ENCODE measurements at regions not wholly inside any gene's neighbourhood (a gene's known extent, or its start where the extent isn't known, plus 50 kb on each side); places are given as distances from the start of the nearest gene placed in this dataset.
"Not testable (repeated sequence)": the region's sequence is repeated elsewhere in the genome, so short reads cannot be mapped to it uniquely, and the experiment has no call there.

DNA sequence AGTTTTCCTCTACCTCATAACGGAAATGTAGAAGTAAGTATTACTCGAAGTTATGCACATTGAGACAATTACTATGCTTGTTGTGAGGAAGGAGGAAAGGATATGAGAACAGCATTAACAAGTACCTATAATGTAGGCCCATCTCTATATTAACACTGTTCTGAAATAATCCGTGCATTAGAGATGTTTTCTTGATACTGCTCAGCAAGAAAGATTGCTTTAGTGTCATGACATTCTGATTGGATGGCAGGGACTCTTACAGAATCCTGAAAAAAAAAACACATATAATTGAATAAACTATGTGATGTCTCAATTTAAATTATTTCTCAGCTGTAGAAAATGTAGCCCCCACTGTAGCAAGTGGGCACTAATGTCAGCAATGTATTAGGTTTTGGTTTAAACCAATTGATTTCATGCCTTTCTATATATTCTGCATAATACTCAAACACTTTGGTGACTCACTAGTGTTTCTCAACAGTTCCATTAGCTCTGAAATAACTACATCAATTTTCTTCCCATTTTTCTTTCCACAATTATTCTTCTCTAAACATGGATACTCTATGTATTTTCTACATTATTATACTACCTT lies 598.3 kb upstream of the BCHE start:
- Mint-ChIP-seq H3K4me3 (no peak overlapping the region), H3K4me1 (no peaks in the 10 kb centered on the region), H3K9me3 (peaks cover 6 to 15% (median 8%) of the 10 kb centered on the region in 6 donors)

DNA sequence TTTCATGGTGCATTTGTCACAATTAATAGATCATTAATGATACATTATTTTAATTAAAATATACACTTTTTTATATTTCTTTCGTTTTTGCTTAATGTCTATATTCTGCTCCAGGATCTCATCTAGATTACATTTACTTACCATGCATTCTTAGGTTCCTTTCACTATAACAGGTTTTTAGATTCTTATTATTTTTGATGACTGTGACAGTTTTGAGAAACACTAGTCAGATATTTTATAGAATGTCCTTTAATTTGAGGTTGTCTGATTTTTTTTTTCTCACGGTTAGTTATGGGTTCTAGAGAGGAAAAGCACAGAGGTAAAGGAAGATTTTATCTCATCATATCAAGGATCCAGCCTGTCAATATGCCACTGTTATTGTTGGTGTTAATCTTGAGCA lies 595.8 kb upstream of the BCHE start:
- no peaks in the 10 kb centered on the region for H3K4me1 Mint-ChIP-seq
- H3K9me3 Mint-ChIP-seq: peaks cover 6 to 30% (median 17%) of the 10 kb centered on the region in 6 donors
- no peaks in the 10 kb centered on the region for H3K27me3 Mint-ChIP-seq (ENCODE audit: low read depth in 3 of 3)
- H3K36me3 Mint-ChIP-seq: no peaks in the 10 kb centered on the region
- no peak overlapping the region for H3K4me3 Mint-ChIP-seq
- H3K27ac Mint-ChIP-seq: no peak overlapping the region
- no peak for DNase-seq

More for the DNA sequence above, 598.3 kb upstream of the BCHE start:
- Mint-ChIP-seq H3K27me3 (ENCODE audit: low read depth in 3 of 3) (no peaks in the 10 kb centered on the region), H3K27ac (no peak overlapping the region), H3K36me3 (no peaks in the 10 kb centered on the region)
- DNase-seq: no peak

DNA sequence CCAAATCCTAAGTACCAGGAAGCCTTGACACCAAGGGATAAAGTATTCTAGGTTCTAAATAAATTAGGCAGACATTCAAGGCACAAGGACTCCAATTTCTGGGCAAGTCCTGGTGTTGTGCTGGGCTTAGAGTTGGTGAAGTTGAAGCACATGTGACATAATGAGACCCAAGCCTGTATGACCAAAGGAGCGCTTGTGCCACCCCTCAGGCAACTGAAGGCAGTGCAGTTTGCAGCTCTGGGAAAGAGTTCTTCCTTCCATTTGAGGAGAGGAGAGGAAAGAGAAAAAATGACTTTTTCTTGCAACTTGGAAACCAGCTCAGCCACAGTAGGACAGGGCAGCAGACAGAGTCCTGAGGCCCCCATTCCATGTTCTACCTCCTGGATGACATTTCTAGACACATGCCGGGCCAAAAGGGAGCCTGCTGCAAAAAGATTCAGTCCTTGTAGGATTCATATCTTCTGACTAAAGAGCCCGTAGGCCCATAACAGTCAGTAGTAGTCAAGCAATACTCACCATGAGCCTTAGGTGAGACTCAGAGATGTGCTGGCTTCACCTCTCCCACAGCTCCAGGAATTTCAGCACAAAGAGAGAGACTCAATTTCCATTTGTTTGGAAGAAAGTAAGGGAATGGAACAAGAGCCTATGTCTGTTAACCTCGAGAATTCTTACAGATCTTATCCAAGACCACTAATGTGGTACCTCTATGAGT lies 588.8 kb upstream of the BCHE start:
- Mint-ChIP-seq H3K9me3 (peaks cover 9 to 80% (median 37%) of the 10 kb centered on the region in 6 donors), H3K27ac (no peak overlapping the region), H3K4me3 (no peak overlapping the region), H3K27me3 (ENCODE audit: low read depth in 3 of 3) (peaks cover 0 to under 1% (median 0%) of the 10 kb centered on the region in 3 donors), H3K4me1 (no peaks in the 10 kb centered on the region), H3K36me3 (peaks cover 0 to 4% (median 3%) of the 10 kb centered on the region in 3 donors)
- no peak for DNase-seq

DNA sequence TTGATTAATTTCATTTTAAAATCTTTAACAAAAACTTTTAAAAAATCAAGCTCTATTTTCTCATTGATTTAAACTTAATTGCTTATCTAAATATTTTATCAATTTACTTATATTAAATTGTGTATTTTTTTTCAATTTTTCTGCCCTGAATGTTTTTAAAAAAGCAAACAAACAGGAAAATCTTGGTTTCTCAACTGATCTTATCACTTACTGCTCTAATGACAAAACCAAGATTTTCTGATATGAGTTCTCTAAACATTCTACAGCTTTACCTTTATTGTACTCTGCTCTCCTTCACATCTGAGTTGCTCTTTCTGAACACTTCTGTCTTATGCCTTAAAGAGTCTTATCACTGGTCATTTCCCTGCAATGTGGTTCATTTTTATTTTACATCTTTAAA lies 587.8 kb upstream of the BCHE start:
- Mint-ChIP-seq H3K36me3 (peaks cover 0 to 4% (median 3%) of the 10 kb centered on the region in 3 donors), H3K9me3 (peaks cover 12 to 85% (median 41%) of the 10 kb centered on the region in 6 donors), H3K27ac (no peak overlapping the region), H3K4me3 (no peak overlapping the region), H3K27me3 (ENCODE audit: low read depth in 3 of 3) (peaks cover 0 to 2% (median 0%) of the 10 kb centered on the region in 3 donors), H3K4me1 (no peaks in the 10 kb centered on the region)
- DNase-seq: no peak

DNA sequence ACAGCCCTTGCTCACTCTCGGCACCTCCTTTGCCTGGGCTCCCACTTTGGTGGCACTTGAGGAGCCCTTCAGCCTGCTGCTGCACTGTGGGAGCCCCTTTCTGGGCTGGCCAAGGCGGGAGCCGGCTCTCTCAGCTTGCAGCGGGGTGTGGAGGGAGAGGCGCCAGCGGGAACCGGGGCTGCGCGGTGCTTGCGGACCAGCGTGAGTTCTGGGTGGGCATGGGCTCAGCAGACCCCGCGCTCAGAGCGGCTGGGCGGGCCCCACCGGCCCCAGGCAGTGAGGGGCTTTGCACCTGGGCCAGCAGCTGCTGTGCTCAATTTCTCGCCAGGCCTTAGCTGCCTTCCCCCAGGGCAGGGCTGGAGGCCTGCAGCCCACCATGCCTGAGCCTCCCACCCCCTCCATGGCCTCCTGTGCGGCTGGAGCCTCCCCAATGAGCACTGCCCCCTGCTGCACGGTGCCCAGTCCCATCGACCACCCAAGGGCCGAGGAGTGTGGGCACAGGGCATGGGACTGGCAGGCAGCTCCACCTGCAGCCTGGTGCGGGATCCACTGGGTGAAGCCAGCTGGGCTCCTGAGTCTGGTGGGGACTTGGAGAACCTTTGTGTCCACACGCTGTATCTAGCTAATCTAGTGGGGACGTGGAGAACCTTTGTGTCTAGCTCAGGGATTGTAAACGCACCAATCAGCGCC lies 586.7 kb upstream of the BCHE start:
- not testable (repeated sequence) for H3K4me1 Mint-ChIP-seq; H3K27ac Mint-ChIP-seq; H3K36me3 Mint-ChIP-seq; H3K27me3 Mint-ChIP-seq (ENCODE audit: low read depth in 3 of 3); DNase-seq; H3K4me3 Mint-ChIP-seq
- peaks cover 14 to 75% (median 38%) of the 10 kb centered on the region in 6 donors for H3K9me3 Mint-ChIP-seq

DNA sequence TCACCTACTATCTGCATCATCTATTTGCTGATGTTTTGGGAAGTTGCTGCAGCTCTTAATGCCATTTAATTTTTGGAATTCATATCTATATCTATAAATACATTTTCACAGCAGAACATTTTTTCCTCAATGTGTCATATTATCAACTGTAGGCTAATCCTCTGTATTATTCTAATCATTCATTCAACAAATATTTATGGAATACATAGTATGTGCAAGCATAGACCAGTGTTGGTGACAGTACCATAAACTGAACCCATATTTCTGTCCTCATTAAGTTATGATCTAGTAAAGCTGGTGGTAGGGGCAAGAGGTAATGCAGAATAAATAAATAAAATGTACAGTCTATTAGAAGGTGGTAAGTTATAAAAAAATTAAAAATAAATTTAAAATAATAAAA lies 585.3 kb upstream of the BCHE start:
- peaks cover 14 to 71% (median 37%) of the 10 kb centered on the region in 6 donors for H3K9me3 Mint-ChIP-seq
- no peak overlapping the region for H3K27ac Mint-ChIP-seq
- no peak for DNase-seq
- peaks cover 0 to 4% (median 3%) of the 10 kb centered on the region in 3 donors for H3K36me3 Mint-ChIP-seq
- no peaks in the 10 kb centered on the region for H3K4me1 Mint-ChIP-seq
- H3K27me3 Mint-ChIP-seq (ENCODE audit: low read depth in 3 of 3): peaks cover 0 to 2% (median 0%) of the 10 kb centered on the region in 3 donors
- H3K4me3 Mint-ChIP-seq: no peak overlapping the region

DNA sequence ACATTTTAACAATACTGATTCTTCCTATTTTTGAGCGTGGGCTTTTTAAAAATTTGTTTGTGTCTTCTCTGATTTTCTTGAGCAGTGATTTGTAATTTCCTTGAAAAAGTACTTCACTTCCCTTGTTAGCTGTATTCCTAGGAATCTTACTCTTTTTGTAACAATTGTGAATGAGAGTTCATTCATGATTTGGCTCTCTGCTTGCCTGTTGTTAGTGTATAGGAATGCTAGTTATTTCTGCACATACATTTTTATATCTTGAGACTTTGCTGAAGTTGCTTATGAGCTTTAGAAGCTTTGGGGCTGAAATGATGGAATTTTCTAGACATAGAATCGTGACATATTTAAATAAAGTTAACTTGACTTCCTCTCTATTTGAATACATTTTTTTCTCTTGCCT lies 582.8 kb upstream of the BCHE start:
- no peak overlapping the region for H3K4me3 Mint-ChIP-seq
- no peaks in the 10 kb centered on the region for H3K4me1 Mint-ChIP-seq
- H3K27me3 Mint-ChIP-seq (ENCODE audit: low read depth in 3 of 3): peaks cover 0 to 2% (median 0%) of the 10 kb centered on the region in 3 donors
- H3K9me3 Mint-ChIP-seq: peaks cover 13 to 65% (median 33%) of the 10 kb centered on the region in 6 donors
- H3K27ac Mint-ChIP-seq: no peak overlapping the region
- DNase-seq: no peak
- no peaks in the 10 kb centered on the region for H3K36me3 Mint-ChIP-seq

DNA sequence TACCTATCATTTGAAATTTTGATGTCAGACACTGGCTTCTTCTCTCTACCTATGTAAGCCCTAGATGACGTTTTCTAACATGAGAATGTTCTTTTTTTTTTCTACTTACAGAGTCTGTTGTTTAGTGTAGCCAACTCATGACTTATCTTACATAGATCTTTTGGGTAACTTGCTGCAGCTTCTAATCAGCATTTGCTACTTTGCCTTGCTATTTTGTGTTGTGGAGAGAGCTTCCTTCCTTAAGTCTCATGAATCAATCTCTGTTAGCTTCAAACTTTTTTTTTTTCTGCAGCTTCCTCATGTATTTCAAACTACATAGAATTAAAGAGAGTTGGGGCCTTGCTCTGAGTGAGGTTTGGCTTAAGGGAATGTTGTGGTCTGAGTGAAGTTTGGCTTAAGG lies 568.7 kb upstream of the BCHE start:
- no peak overlapping the region for H3K27ac Mint-ChIP-seq
- H3K9me3 Mint-ChIP-seq: peaks cover 0 to 34% (median 9%) of the 10 kb centered on the region in 6 donors
- H3K4me1 Mint-ChIP-seq: no peaks in the 10 kb centered on the region
- no peak for DNase-seq
- H3K27me3 Mint-ChIP-seq (ENCODE audit: low read depth in 3 of 3): no peaks in the 10 kb centered on the region
- H3K4me3 Mint-ChIP-seq: no peak overlapping the region
- peaks cover 0 to 4% (median 0%) of the 10 kb centered on the region in 3 donors for H3K36me3 Mint-ChIP-seq

DNA sequence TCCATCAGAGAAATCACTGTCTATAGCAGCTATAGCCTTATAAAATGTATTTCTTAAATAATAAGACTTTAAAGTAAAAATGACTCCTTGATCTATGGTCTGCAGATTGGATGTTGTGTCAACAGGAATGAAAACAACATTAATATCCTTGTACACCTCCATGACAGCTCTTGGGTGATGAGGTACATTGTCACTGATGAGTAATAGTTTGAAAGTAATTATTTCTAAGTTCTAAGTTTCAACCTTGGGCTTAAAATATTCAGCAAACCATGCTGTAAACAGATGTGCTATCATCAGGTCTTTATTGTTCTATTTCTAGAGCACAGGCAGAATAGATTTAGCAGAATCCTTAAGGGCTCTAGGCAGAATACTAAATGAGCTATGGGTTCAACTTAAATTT lies 568.2 kb upstream of the BCHE start:
- Mint-ChIP-seq H3K27ac (no peak overlapping the region), H3K36me3 (peaks cover 0 to 4% (median 0%) of the 10 kb centered on the region in 3 donors), H3K27me3 (ENCODE audit: low read depth in 3 of 3) (no peaks in the 10 kb centered on the region), H3K4me1 (no peaks in the 10 kb centered on the region), H3K9me3 (peaks cover 0 to 34% (median 9%) of the 10 kb centered on the region in 6 donors), H3K4me3 (no peak overlapping the region)
- no peak for DNase-seq

DNA sequence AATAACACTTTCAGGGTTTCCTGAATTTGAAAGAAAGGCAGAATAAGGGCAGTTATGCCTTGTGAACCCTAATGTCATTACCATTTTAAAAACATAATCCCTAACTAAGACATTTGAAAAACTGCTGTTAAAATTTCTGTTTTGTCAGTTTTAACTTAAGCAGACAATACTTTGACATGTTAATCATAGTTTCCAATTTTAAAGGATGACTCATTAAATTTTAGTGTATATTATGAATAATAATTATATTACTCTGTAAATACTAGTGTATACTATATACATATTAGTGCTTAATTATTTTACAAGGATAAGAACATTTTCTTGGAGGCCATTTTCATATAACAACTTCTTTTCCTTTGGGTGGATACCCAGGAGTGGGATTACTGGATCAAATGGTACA lies 553.1 kb upstream of the BCHE start:
- H3K27me3 Mint-ChIP-seq (ENCODE audit: low read depth in 3 of 3): peaks cover 0 to 2% (median 0%) of the 10 kb centered on the region in 3 donors
- peaks cover 20 to 55% (median 38%) of the 10 kb centered on the region in 6 donors for H3K9me3 Mint-ChIP-seq
- H3K4me1 Mint-ChIP-seq: no peaks in the 10 kb centered on the region
- peaks cover 0 to 7% (median 0%) of the 10 kb centered on the region in 3 donors for H3K36me3 Mint-ChIP-seq
- no peak overlapping the region for H3K4me3 Mint-ChIP-seq
- DNase-seq: no peak
- no peak overlapping the region for H3K27ac Mint-ChIP-seq

DNA sequence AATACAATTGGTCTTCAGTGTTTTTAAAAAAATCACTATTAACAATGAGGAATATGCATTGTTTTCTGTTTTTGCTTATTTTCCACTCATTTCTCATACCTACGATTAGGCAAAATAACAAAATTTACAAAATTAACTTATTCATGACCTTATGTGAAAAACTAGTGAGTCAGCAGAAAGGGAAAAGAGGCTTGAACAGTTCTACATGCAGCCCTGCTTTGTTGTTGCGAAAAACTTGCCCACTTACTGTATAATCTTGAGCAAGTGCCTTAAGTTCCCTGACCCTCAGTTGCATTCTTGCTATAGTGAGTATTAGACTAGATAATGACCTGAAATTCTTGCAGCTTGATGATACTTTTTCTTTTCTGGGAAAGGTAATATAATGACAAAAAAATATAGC lies 551.1 kb upstream of the BCHE start:
- H3K27ac Mint-ChIP-seq: no peak overlapping the region
- no peak overlapping the region for H3K4me3 Mint-ChIP-seq
- DNase-seq: no peak
- peaks cover 0 to 2% (median 0%) of the 10 kb centered on the region in 3 donors for H3K27me3 Mint-ChIP-seq (ENCODE audit: low read depth in 3 of 3)
- H3K36me3 Mint-ChIP-seq: peaks cover 0 to 7% (median 0%) of the 10 kb centered on the region in 3 donors
- H3K4me1 Mint-ChIP-seq: no peaks in the 10 kb centered on the region
- peaks cover 15 to 38% (median 22%) of the 10 kb centered on the region in 6 donors for H3K9me3 Mint-ChIP-seq

DNA sequence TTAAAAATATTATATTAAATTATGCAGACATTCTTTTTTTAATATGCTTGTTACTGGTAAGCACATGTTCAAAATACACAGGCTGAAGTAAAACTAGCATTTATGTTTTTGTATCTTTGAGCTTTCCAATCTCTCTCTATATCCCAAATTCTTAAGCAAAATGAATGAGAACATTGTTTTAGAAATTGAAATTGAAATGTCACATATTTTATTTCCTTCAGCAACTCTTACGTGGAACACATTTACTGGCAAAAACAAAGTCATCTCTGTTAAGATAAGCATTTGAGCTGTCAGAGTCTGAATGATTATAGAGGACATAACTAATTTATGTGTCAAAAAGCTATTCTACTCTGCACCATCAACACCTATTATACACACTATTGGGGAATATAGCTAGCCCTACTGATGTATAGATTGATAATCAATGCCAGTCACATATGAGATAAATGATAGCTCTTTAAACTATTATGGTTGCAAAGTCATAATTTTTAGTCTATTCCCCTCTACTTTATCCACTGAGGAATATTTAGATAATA lies 535.4 kb upstream of the BCHE start:
- no peaks in the 10 kb centered on the region for H3K4me1 Mint-ChIP-seq
- H3K36me3 Mint-ChIP-seq: peaks cover 0 to 5% (median 0%) of the 10 kb centered on the region in 3 donors
- H3K9me3 Mint-ChIP-seq: peaks cover 12 to 57% (median 31%) of the 10 kb centered on the region in 6 donors
- no peak overlapping the region for H3K27ac Mint-ChIP-seq
- H3K27me3 Mint-ChIP-seq (ENCODE audit: low read depth in 3 of 3): no peaks in the 10 kb centered on the region
- no peak for DNase-seq
- no peak overlapping the region for H3K4me3 Mint-ChIP-seq

DNA sequence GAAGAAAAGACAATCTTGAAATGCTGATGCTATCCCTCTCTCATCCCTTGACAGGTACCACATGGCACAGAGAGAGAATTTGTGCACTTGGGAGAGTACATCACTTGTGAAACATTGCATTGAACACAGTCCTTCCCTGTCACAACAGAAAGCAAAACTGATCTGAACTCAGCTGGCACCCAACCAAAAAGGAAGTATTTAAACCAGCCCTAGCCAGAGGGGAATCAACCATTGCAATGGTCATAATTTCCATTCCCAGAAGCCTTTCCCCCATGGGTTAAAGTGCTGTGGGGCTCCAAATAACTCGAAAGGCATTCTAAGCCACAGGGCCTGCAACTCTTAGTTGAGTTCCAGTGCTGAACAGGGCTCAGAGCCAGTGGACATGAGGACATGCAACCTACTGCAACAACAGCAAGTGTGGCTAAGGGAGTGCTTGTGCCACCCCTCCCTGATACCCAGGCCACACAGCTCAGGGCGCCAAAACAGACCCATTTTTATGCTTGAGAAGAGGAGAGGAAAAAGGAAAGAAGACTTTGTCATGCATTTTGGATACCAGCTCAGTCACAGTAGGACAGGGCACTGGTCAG lies 530.8 kb upstream of the BCHE start:
- Mint-ChIP-seq H3K27ac (no peak overlapping the region), H3K4me1 (no peaks in the 10 kb centered on the region), H3K27me3 (ENCODE audit: low read depth in 3 of 3) (no peaks in the 10 kb centered on the region), H3K36me3 (peaks cover 0 to 5% (median 0%) of the 10 kb centered on the region in 3 donors), H3K9me3 (peaks cover 6 to 43% (median 22%) of the 10 kb centered on the region in 6 donors), H3K4me3 (no peak overlapping the region)
- DNase-seq: no peak
